HL-60 (cell line): ENCODE measurements at regions not wholly inside any gene's neighbourhood (a gene's known extent, or its start where the extent isn't known, plus 50 kb on each side); places are given as distances from the start of the nearest gene placed in this dataset.

Experiments
- DNase-seq, 2 experiments: peaks; one replicate each; pipeline ENCODE4 v3.0.0-alpha.2; 2010 to 2020; ENCODE audit warnings: low read depth in 1 of 2, low spot score in 1 of 2
- H3K27ac ChIP-seq: fragments of 250-450 bp; sonication (Bioruptor Pico); replicated peaks from 2 replicates; pipeline ENCODE4 v1.5.1; 2020; ENCODE audit warnings: mild to moderate bottlenecking, moderate library complexity
- H3K27me3 ChIP-seq: fragments of 250-450 bp; sonication (Bioruptor Pico); 2 replicates; pipeline ENCODE4 v1.5.1; 2021; ENCODE audit warnings: mild to moderate bottlenecking, moderate library complexity; ENCODE audit not compliant: insufficient read depth, poor library complexity, severe bottlenecking
- H3K4me3 ChIP-seq: replicated peaks from 2 replicates; pipeline ENCODE4 v1.5.1; 2011; ENCODE audit warnings: mild to moderate bottlenecking, control low read depth, low read length; ENCODE audit not compliant: insufficient read depth
- GABPA ChIP-seq: IDR thresholded peaks from 2 replicates; pipeline ENCODE4 v1.6.1; 2012; ENCODE audit warnings: low read depth
- POLR2AphosphoS5 ChIP-seq: IDR thresholded peaks from 2 replicates; pipeline ENCODE4 v1.6.1; 2012; ENCODE audit warnings: low read depth
- SPI1 ChIP-seq: IDR thresholded peaks from 2 replicates; pipeline ENCODE4 v1.6.1; 2012; ENCODE audit warnings: low read depth, mild to moderate bottlenecking, borderline replicate concordance
- TF ChIP-seq, protein P1 (sequence below): IDR thresholded peaks from 2 replicates; pipeline ENCODE4 v1.6.1; 2012; ENCODE audit warnings: low read depth; ENCODE audit not compliant: insufficient replicate concordance
- TF ChIP-seq, protein P2 (sequence below): IDR thresholded peaks from one replicate; pipeline ENCODE4 v1.5.1; 2011; ENCODE audit warnings: low read length, control low read depth, inconsistent platforms; ENCODE audit not compliant: insufficient read depth

DNA sequence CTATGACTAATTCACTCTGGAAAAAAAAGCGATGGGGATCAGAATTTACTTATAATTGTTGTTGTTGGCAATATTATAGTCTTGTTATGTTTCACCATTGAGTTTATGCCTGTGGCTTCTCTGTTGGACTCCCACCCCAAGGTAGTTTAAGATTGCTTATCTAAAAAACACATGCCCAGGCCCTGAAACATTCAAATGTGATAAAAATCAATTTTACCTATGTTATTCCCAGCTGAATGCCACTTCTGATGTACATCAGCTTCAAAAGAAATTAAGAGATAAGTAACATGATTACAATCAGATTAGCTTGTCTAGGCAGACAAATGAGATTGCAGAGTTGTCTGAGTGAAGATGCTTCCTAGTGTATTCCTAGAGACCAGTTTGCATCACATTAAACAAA is 484.7 kb downstream of the PCDH7 start:
- TF ChIP-seq, protein P1, sequence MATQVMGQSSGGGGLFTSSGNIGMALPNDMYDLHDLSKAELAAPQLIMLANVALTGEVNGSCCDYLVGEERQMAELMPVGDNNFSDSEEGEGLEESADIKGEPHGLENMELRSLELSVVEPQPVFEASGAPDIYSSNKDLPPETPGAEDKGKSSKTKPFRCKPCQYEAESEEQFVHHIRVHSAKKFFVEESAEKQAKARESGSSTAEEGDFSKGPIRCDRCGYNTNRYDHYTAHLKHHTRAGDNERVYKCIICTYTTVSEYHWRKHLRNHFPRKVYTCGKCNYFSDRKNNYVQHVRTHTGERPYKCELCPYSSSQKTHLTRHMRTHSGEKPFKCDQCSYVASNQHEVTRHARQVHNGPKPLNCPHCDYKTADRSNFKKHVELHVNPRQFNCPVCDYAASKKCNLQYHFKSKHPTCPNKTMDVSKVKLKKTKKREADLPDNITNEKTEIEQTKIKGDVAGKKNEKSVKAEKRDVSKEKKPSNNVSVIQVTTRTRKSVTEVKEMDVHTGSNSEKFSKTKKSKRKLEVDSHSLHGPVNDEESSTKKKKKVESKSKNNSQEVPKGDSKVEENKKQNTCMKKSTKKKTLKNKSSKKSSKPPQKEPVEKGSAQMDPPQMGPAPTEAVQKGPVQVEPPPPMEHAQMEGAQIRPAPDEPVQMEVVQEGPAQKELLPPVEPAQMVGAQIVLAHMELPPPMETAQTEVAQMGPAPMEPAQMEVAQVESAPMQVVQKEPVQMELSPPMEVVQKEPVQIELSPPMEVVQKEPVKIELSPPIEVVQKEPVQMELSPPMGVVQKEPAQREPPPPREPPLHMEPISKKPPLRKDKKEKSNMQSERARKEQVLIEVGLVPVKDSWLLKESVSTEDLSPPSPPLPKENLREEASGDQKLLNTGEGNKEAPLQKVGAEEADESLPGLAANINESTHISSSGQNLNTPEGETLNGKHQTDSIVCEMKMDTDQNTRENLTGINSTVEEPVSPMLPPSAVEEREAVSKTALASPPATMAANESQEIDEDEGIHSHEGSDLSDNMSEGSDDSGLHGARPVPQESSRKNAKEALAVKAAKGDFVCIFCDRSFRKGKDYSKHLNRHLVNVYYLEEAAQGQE = no peak
- TF ChIP-seq SPI1 = no peak
- TF ChIP-seq, protein P2, sequence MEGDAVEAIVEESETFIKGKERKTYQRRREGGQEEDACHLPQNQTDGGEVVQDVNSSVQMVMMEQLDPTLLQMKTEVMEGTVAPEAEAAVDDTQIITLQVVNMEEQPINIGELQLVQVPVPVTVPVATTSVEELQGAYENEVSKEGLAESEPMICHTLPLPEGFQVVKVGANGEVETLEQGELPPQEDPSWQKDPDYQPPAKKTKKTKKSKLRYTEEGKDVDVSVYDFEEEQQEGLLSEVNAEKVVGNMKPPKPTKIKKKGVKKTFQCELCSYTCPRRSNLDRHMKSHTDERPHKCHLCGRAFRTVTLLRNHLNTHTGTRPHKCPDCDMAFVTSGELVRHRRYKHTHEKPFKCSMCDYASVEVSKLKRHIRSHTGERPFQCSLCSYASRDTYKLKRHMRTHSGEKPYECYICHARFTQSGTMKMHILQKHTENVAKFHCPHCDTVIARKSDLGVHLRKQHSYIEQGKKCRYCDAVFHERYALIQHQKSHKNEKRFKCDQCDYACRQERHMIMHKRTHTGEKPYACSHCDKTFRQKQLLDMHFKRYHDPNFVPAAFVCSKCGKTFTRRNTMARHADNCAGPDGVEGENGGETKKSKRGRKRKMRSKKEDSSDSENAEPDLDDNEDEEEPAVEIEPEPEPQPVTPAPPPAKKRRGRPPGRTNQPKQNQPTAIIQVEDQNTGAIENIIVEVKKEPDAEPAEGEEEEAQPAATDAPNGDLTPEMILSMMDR = no peak
- TF ChIP-seq POLR2AphosphoS5 = no peak
- no peak for TF ChIP-seq GABPA
- Histone ChIP-seq H3K27me3 (no peaks in the 10 kb centered on the region), H3K4me3 (no peak overlapping the region), H3K27ac (no peak overlapping the region)
- DNase-seq = no peak

DNA sequence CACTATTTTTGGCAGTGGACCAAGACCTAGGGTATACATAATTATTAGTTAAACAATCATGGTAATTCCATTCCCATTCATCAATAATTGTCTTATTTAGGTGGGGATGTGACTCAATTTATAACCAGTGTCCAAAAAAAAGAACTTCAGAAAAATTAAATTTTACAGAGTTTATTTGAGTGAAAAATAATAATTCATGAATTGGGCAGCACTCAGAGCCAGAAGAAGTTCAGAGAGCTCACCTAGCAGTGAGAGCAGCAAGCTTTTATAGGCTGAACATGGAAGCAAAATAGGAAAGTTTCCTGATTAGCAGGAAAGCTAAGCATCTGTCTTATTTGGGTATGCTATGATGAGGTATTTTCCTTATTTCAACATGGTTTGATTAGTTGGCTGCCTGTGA is 500.8 kb downstream of the PCDH7 start:
- TF ChIP-seq POLR2AphosphoS5 (no peak), GABPA (no peak), SPI1 (no peak)
- TF ChIP-seq, protein P1 = no peak
- TF ChIP-seq, protein P2 = no peak
- H3K27ac ChIP-seq = no peak overlapping the region
- H3K27me3 ChIP-seq = no peaks in the 10 kb centered on the region
- no peak for DNase-seq
- no peak overlapping the region for H3K4me3 ChIP-seq

DNA sequence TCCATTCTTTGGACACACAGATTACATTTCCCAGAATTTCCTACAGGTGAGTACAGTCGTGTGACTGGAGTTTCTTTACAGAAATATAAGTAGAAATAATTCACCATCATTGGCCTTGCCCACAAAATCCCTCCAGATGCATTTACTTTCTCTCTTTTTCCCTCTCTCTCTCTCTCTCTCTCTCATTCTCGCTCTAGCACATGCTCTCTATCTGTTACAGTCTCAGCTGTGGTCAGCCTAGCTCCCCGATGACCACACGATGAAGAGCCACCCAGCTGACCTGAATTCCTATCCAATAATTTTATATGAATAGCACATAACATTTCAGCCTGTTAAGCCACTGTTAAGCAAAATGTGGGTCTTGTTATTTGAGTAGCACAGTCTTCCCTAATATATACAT is 507.9 kb downstream of the PCDH7 start:
- Histone ChIP-seq H3K27ac (no peak overlapping the region), H3K27me3 (no peaks in the 10 kb centered on the region), H3K4me3 (no peak overlapping the region)
- TF ChIP-seq GABPA = no peak
- TF ChIP-seq, protein P2 = no peak
- TF ChIP-seq POLR2AphosphoS5 = no peak
- TF ChIP-seq, protein P1 = no peak
- TF ChIP-seq SPI1 = no peak
- DNase-seq = no peak
